Prostate gland (tissue), 2 donors: ENCODE measurements at regions not wholly inside any gene's neighbourhood (a gene's known extent, or its start where the extent isn't known, plus 50 kb on each side); places are given as distances from the start of the nearest gene placed in this dataset.

ENCODE experiments used
- POLR2A ChIP-seq: fragments of 450-650 bp; IDR thresholded peaks from one replicate; pipeline ENCODE4 v1.6.1; 2016; ENCODE audit warnings: antibody characterized with exemption, mild to moderate bottlenecking
- TF ChIP-seq, protein P1 (sequence below), 4 experiments: fragments of 200-600 bp in 2 of 4; fragments of 450-650 bp in 2 of 4; sonication (generic) in 2 of 4; IDR thresholded peaks; 1 replicate in 3 of 4; 2 replicates in 1 of 4; pipeline ENCODE4 v1.5.1; 2016 to 2019; ENCODE audit warnings: antibody characterized with exemption in 4 of 4, mild to moderate bottlenecking in 2 of 4, moderate library complexity in 2 of 4

DNA sequence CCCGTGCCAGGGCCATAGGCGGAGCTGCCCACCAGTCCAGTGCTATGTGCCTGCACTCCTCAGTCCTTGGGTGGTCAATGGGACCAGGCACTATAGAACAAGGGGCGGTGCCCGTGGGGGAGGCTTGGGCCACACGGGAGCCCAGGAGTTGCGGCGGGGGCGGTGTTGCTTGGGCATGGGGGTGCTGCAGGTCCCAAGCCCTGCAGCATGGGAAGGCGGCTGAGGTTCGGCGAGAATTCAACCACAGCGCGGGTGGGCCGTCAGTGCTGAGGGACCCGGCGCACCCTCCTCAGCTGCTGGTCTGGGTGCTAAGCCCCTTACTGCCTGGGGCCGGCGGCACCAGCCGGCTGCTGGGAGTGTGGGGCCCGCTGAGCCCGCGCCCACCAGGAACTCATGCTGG is 242.2 kb upstream of the SGCG start:
- TF ChIP-seq, protein P1, sequence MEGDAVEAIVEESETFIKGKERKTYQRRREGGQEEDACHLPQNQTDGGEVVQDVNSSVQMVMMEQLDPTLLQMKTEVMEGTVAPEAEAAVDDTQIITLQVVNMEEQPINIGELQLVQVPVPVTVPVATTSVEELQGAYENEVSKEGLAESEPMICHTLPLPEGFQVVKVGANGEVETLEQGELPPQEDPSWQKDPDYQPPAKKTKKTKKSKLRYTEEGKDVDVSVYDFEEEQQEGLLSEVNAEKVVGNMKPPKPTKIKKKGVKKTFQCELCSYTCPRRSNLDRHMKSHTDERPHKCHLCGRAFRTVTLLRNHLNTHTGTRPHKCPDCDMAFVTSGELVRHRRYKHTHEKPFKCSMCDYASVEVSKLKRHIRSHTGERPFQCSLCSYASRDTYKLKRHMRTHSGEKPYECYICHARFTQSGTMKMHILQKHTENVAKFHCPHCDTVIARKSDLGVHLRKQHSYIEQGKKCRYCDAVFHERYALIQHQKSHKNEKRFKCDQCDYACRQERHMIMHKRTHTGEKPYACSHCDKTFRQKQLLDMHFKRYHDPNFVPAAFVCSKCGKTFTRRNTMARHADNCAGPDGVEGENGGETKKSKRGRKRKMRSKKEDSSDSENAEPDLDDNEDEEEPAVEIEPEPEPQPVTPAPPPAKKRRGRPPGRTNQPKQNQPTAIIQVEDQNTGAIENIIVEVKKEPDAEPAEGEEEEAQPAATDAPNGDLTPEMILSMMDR (IDR thresholded peaks at IDR 0.05) = no peak
- TF ChIP-seq POLR2A = no peak
